CD4-positive, CD25-positive, alpha-beta regulatory T cell (primary cell): ENCODE measurements at regions not wholly inside any gene's neighbourhood (a gene's known extent, or its start where the extent isn't known, plus 50 kb on each side); places are given as distances from the start of the nearest gene placed in this dataset.
A peak's percentile ranks its signal among the peaks of the same experiment; 100 is the strongest.

Experiments
- ATAC-seq, 2 donors: fragments of 150-1000 bp; cut with Tn5 transposase; one replicate each; pipeline ENCODE4 v1.10.0; 2021; ENCODE audit warnings: low read depth in 2 of 2, moderate number of reproducible peaks in 2 of 2, moderate library complexity in 1 of 2
- DNase-seq, 3 donors: peaks; one replicate each; pipeline versions ENCODE4 v3.0.0 to v3.0.0-alpha.2; 2012 to 2022; ENCODE audit warnings: mixed read lengths in 1 of 3
- H3K27ac ChIP-seq: one replicate; pipeline ENCODE4 v1.7.0; 2013; ENCODE audit warnings: mild to moderate bottlenecking, low read length; ENCODE audit not compliant: insufficient read depth, poor library complexity, severe bottlenecking
- H3K27me3 ChIP-seq: one replicate; pipeline ENCODE4 v1.7.0; 2013; ENCODE audit warnings: low read length; ENCODE audit not compliant: control insufficient read depth, insufficient read depth
- H3K36me3 ChIP-seq: one replicate; pipeline ENCODE4 v1.7.0; 2013; ENCODE audit warnings: mild to moderate bottlenecking, low read length, moderate library complexity; ENCODE audit not compliant: control insufficient read depth, insufficient read depth
- H3K4me1 ChIP-seq: 2 replicates; pipeline ENCODE4 v1.7.0; 2013; ENCODE audit warnings: mild to moderate bottlenecking, low read length; ENCODE audit not compliant: insufficient read depth, control insufficient read depth, poor library complexity, severe bottlenecking
- H3K4me3 ChIP-seq: one replicate; pipeline ENCODE4 v1.7.0; 2013; ENCODE audit warnings: low read depth, mild to moderate bottlenecking, low read length, moderate library complexity
- H3K9me3 ChIP-seq, 2 experiments: 1 replicate in 1 of 2; 2 replicates in 1 of 2; pipeline ENCODE4 v1.7.0; 2013; ENCODE audit warnings: low read length in 2 of 2, mild to moderate bottlenecking in 1 of 2, moderate library complexity in 1 of 2; ENCODE audit not compliant: control insufficient read depth in 2 of 2
- H3K27ac Mint-ChIP-seq, 3 donors: one replicate each; pipeline ENCODE4 v1.8.0; 2020 to 2022; ENCODE audit warnings: mild to moderate bottlenecking in 3 of 3, mixed read lengths in 3 of 3, moderate library complexity in 2 of 3
- H3K27me3 Mint-ChIP-seq: one replicate; pipeline ENCODE4 v1.8.0; 2022; ENCODE audit warnings: mild to moderate bottlenecking, mixed read lengths
- H3K36me3 Mint-ChIP-seq: one replicate; pipeline ENCODE4 v1.8.0; 2020; ENCODE audit warnings: mixed read lengths
- H3K4me1 Mint-ChIP-seq, 4 donors: one replicate each; pipeline ENCODE4 v1.8.0; 2020 to 2022; ENCODE audit warnings: mixed read lengths in 4 of 4, mild to moderate bottlenecking in 1 of 4
- H3K4me3 Mint-ChIP-seq, 4 donors: one replicate each; pipeline ENCODE4 v1.8.0; 2020 to 2022; ENCODE audit warnings: mild to moderate bottlenecking in 4 of 4, mixed read lengths in 4 of 4, moderate library complexity in 3 of 4
- H3K9me3 Mint-ChIP-seq, 7 donors: one replicate each; pipeline ENCODE4 v1.8.0; 2020 to 2022; ENCODE audit warnings: mixed read lengths in 7 of 7, mild to moderate bottlenecking in 3 of 7, moderate library complexity in 2 of 7

- H3K36me3 ChIP-seq: no peaks in the 10 kb centered on the region
- no peak overlapping the region for H3K27ac ChIP-seq
Measured at GRCh38 chr2:47274054-47274782, 94.9 kb upstream of the EPCAM start.

GRCh38 chr2:47272905-47273758 lies 96.0 kb upstream of the EPCAM start:
- Histone ChIP-seq H3K4me3 (no peak overlapping the region), H3K27me3 (no peaks in the 10 kb centered on the region), H3K9me3 (no peaks in the 10 kb centered on the region), H3K36me3 (no peaks in the 10 kb centered on the region), H3K4me1 (peaks cover 9% of the 10 kb centered on the region), H3K27ac (no peak overlapping the region)
- Mint-ChIP-seq H3K36me3 (no peaks in the 10 kb centered on the region), H3K27ac (no peak overlapping the region), H3K4me1 (peaks cover 0 to 4% (median under 1%) of the 10 kb centered on the region in 4 donors), H3K4me3 (no peak overlapping the region), H3K9me3 (no peaks in the 10 kb centered on the region), H3K27me3 (peaks cover 12% of the 10 kb centered on the region)
- ATAC-seq: no peak
- no peak for DNase-seq

More at GRCh38 chr2:47274054-47274782, 94.9 kb upstream of the EPCAM start:
- no peak overlapping the region for H3K27ac Mint-ChIP-seq
- no peak overlapping the region for H3K4me3 ChIP-seq
- H3K4me1 Mint-ChIP-seq: peaks cover 0 to 4% (median under 1%) of the 10 kb centered on the region in 4 donors
- no peaks in the 10 kb centered on the region for H3K27me3 ChIP-seq
- no peak overlapping the region for H3K4me3 Mint-ChIP-seq
- peaks cover 12% of the 10 kb centered on the region for H3K27me3 Mint-ChIP-seq
- H3K9me3 ChIP-seq: no peaks in the 10 kb centered on the region
- no peaks in the 10 kb centered on the region for H3K36me3 Mint-ChIP-seq
- ATAC-seq (no peak), DNase-seq (no peak)
- no peaks in the 10 kb centered on the region for H3K9me3 Mint-ChIP-seq
- peaks cover 9% of the 10 kb centered on the region for H3K4me1 ChIP-seq

GRCh38 chr2:47272031-47272864 lies 95.9 kb upstream of the CALM2 start:
- Mint-ChIP-seq H3K4me3 (no peak overlapping the region), H3K36me3 (no peaks in the 10 kb centered on the region), H3K4me1 (peaks cover 0 to 4% (median under 1%) of the 10 kb centered on the region in 4 donors), H3K27ac (no peak overlapping the region), H3K27me3 (peaks cover 12% of the 10 kb centered on the region), H3K9me3 (no peaks in the 10 kb centered on the region)
- Histone ChIP-seq H3K27ac (no peak overlapping the region), H3K4me3 (no peak overlapping the region), H3K4me1 (peaks cover 9% of the 10 kb centered on the region), H3K9me3 (no peaks in the 10 kb centered on the region), H3K36me3 (no peaks in the 10 kb centered on the region), H3K27me3 (no peaks in the 10 kb centered on the region)
- DNase-seq (peak; percentile 17 to 34 (median 26)), ATAC-seq (peak; percentile 64 to 73)

GRCh38 chr2:47271054-47272000 lies 95.0 kb upstream of the CALM2 start:
- Histone ChIP-seq H3K4me3 (no peak overlapping the region), H3K9me3 (no peaks in the 10 kb centered on the region), H3K27ac (no peak overlapping the region), H3K36me3 (no peaks in the 10 kb centered on the region), H3K27me3 (no peaks in the 10 kb centered on the region), H3K4me1 (peaks cover 9% of the 10 kb centered on the region)
- no peaks in the 10 kb centered on the region for H3K9me3 Mint-ChIP-seq
- no peaks in the 10 kb centered on the region for H3K36me3 Mint-ChIP-seq
- H3K4me3 Mint-ChIP-seq: no peak overlapping the region
- H3K27me3 Mint-ChIP-seq: peaks cover 12% of the 10 kb centered on the region
- peaks cover 0 to 4% (median under 1%) of the 10 kb centered on the region in 4 donors for H3K4me1 Mint-ChIP-seq
- DNase-seq (no peak), ATAC-seq (no peak)
- no peak overlapping the region for H3K27ac Mint-ChIP-seq

GRCh38 chr2:47270421-47270820 lies 94.1 kb upstream of the CALM2 start:
- no peak overlapping the region for H3K27ac ChIP-seq
- H3K27me3 Mint-ChIP-seq: peaks cover 12% of the 10 kb centered on the region
- no peak overlapping the region for H3K27ac Mint-ChIP-seq
- H3K36me3 Mint-ChIP-seq: no peaks in the 10 kb centered on the region
- peaks cover 0 to 4% (median under 1%) of the 10 kb centered on the region in 4 donors for H3K4me1 Mint-ChIP-seq
- ATAC-seq: no peak
- no peaks in the 10 kb centered on the region for H3K9me3 Mint-ChIP-seq
- no peaks in the 10 kb centered on the region for H3K36me3 ChIP-seq
- no peaks in the 10 kb centered on the region for H3K27me3 ChIP-seq
- H3K9me3 ChIP-seq: no peaks in the 10 kb centered on the region
- peaks cover 9% of the 10 kb centered on the region for H3K4me1 ChIP-seq
- peak overlapping the region in 1 of 4 donors; percentile 10 for H3K4me3 Mint-ChIP-seq
- no peak for DNase-seq
- H3K4me3 ChIP-seq: no peak overlapping the region

- H3K27me3 Mint-ChIP-seq: peaks cover 8% of the 10 kb centered on the region
- Histone ChIP-seq H3K27me3 (no peaks in the 10 kb centered on the region), H3K4me1 (peaks cover 9% of the 10 kb centered on the region), H3K4me3 (no peak overlapping the region), H3K27ac (no peak overlapping the region), H3K9me3 (no peaks in the 10 kb centered on the region), H3K36me3 (no peaks in the 10 kb centered on the region)
- H3K36me3 Mint-ChIP-seq: no peaks in the 10 kb centered on the region
- ATAC-seq (no peak), DNase-seq (no peak)
- no peak overlapping the region for H3K4me3 Mint-ChIP-seq
- H3K9me3 Mint-ChIP-seq: no peaks in the 10 kb centered on the region
- H3K27ac Mint-ChIP-seq: peak overlapping the region in 1 of 3 donors; percentile 65
- H3K4me1 Mint-ChIP-seq: peaks cover 0 to 4% (median under 1%) of the 10 kb centered on the region in 4 donors
Measured at GRCh38 chr2:47269316-47270232, 93.3 kb upstream of the CALM2 start.
